Ectodermal cell (in vitro differentiated cells): ENCODE measurements at regions not wholly inside any gene's neighbourhood (a gene's known extent, or its start where the extent isn't known, plus 50 kb on each side); places are given as distances from the start of the nearest gene placed in this dataset.
"Not testable (repeated sequence)": the region's sequence is repeated elsewhere in the genome, so short reads cannot be mapped to it uniquely, and the experiment has no call there.

Experiments used
- H3K27ac ChIP-seq: 2 replicates; pipeline ENCODE4 v1.7.0; 2013; ENCODE audit warnings: mild to moderate bottlenecking, low read depth, low read length; ENCODE audit not compliant: insufficient read depth, poor library complexity, severe bottlenecking
- H3K27me3 ChIP-seq: 2 replicates; pipeline ENCODE4 v1.7.0; 2013; ENCODE audit warnings: mild to moderate bottlenecking, low read length; ENCODE audit not compliant: insufficient read depth, control insufficient read depth, poor library complexity, severe bottlenecking
- H3K36me3 ChIP-seq: one replicate; pipeline ENCODE4 v1.7.0; 2013; ENCODE audit warnings: low read length; ENCODE audit not compliant: control insufficient read depth, insufficient read depth
- H3K4me1 ChIP-seq: one replicate; pipeline ENCODE4 v1.7.0; 2013; ENCODE audit warnings: low read length; ENCODE audit not compliant: control insufficient read depth, insufficient read depth
- H3K4me3 ChIP-seq: 2 replicates; pipeline ENCODE4 v1.7.0; 2013; ENCODE audit warnings: low read depth, low read length, control low read depth; ENCODE audit not compliant: insufficient read depth
- H3K9me3 ChIP-seq: 2 replicates; pipeline ENCODE4 v1.7.0; 2013; ENCODE audit warnings: mild to moderate bottlenecking, low read length, moderate library complexity; ENCODE audit not compliant: control insufficient read depth
- WGBS, 2 experiments: methylation state at CpG; one replicate each; pipeline ENCODE4 v1.1.7; 2013; ENCODE audit warnings: missing lambda C conversion rate in 2 of 2; 5-methylcytosine and 5-hydroxymethylcytosine counted together

DNA sequence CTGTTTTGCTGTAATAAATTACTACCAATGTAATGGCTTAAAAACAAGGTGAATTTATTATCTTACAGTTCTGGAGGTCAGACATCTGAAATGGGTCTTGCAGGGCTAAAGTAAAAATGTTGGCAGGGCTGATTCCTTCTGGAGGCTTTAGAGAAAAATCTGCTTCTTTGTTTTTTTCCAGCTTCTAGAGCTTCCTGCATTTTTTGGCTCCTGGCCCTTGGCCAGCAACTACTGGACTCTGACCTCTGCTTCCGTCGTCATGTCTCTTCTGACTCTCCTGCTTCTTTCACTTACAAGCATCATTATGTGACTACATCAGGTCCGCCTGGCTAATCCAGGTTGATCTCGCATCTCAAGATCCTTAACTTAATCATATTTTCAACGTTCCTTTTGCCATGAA, 350.9 kb downstream of the S1PR1 start:
- WGBS, 2 experiments: 71 to 74% methylated on average over 5 of the region's 5 CpGs
- Histone ChIP-seq H3K9me3 (no peaks in the 10 kb centered on the region), H3K27ac (no peak overlapping the region), H3K4me1 (no peaks in the 10 kb centered on the region), H3K36me3 (no peaks in the 10 kb centered on the region), H3K4me3 (no peak overlapping the region), H3K27me3 (no peaks in the 10 kb centered on the region)

DNA sequence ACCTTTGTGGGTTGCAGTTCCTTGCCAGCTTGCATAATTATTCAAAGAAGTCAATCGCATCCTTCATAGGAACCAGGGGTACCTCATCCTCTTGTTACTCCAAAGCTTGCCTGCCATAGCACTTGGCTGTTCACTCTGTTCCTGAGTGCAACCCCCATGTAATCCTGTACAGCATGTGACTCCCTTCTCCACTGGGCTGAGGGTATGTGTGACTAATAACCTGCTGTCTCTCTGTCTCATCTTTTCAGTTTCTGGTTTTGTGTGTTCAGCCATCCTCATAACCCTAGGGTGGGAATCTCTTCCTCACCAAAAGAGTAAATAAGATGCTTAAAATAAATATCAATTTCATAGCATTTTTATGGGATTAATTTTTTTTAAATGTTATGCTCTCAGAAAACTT, 351.9 kb downstream of the S1PR1 start:
- H3K27ac ChIP-seq: no peak overlapping the region
- no peak overlapping the region for H3K4me3 ChIP-seq
- WGBS, 2 experiments: 90 to 95% methylated on average over 1 of the region's 1 CpG
- no peaks in the 10 kb centered on the region for H3K36me3 ChIP-seq
- no peaks in the 10 kb centered on the region for H3K27me3 ChIP-seq
- H3K4me1 ChIP-seq: no peaks in the 10 kb centered on the region
- H3K9me3 ChIP-seq: no peaks in the 10 kb centered on the region

DNA sequence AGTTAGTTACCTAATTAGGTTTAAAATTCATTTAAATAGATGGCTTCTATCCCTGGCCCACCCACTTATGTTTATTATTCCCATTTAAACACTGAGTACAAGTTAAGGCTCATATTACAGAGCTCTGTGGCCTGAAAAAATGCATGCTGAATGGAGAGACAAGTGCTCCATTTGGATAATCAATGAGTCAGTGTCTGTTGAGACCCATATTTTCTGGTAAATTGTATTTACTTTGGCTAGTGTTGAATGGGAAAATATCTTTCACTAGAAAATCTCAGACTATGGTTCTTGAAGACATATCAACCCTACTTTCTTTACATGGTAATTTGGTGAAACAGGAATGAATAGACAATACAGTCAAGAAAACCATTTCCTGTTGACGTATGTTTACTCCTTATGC, 356.0 kb downstream of the S1PR1 start:
- no peak overlapping the region for H3K4me3 ChIP-seq
- H3K27ac ChIP-seq: no peak overlapping the region
- 92 to 100% methylated on average over 1 of the region's 1 CpG for WGBS, 2 experiments
- H3K4me1 ChIP-seq: no peaks in the 10 kb centered on the region
- no peaks in the 10 kb centered on the region for H3K9me3 ChIP-seq
- H3K27me3 ChIP-seq: no peaks in the 10 kb centered on the region
- no peaks in the 10 kb centered on the region for H3K36me3 ChIP-seq

DNA sequence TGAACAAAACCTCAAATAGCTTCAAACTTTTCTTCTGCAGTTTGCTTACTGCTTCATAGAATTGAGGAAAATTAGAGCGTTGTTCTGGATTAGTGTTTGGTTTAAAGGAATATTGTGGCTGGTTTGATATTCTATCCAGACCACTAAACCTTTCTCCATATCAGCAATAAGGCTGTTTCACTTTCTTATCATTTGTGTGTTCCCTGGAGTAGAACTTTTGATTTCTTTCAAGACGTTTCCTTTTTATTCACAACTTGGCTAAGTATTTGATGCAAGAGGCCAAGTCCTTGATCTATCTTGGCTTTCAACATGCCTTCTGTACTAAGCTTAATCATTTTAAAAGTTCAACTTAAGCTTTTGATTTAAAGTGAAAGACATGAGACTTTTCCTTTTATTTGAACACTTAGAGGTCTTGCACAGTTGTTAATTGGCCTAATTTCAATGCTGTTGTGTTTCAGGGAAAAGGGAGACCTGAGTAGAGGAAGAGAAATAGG, 359.1 kb downstream of the S1PR1 start:
- Histone ChIP-seq H3K4me1 (no peaks in the 10 kb centered on the region), H3K4me3 (no peak overlapping the region), H3K27ac (no peak overlapping the region), H3K9me3 (no peaks in the 10 kb centered on the region), H3K27me3 (no peaks in the 10 kb centered on the region), H3K36me3 (no peaks in the 10 kb centered on the region)
- 91 to 92% methylated on average over 1 of the region's 2 CpGs for WGBS, 2 experiments

DNA sequence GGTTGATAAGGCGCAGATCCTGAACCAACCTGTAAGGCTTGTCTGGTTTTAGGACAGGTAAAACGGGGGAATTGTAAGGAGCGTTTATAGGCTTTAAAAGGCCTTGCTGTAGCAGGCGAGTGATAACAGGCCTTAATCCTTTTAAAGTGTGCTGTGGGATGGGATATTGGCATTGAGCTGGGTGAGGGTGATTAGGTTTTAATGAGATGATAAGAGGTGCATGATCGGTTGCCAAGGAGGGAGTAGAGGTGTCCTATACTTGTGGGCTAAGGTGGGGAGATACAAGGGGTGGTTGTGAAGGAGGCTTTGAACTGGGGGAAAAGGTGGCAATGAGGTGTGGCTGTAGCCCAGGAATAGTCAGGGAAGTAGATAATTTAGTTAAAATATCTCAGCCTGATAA, 363.8 kb downstream of the S1PR1 start:
- 93 to 94% methylated on average over 5 of the region's 5 CpGs for WGBS, 2 experiments
- not testable (repeated sequence) for H3K9me3 ChIP-seq, H3K36me3 ChIP-seq, H3K27me3 ChIP-seq, H3K27ac ChIP-seq, H3K4me1 ChIP-seq, H3K4me3 ChIP-seq

DNA sequence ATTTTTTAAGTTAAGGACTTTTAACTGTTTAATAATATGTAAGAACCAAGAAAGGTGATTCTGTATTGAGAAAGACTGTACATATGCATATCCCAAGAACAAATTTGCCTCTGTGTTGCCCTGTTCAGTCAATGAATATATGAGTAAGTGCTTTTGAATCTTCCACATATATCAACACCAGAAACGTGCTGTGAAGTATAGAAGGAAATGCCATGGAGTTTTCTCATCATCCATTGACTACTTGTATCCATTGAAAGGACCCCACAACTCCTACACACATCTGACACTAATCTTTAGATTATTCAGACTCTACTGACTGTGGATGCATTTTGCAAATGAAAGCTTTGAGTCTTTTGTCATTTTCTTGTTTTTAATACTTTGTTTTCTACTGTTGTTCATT, 366.9 kb downstream of the S1PR1 start:
- H3K4me1 ChIP-seq: no peaks in the 10 kb centered on the region
- no peak overlapping the region for H3K27ac ChIP-seq
- WGBS, 2 experiments: 71 to 100% methylated on average over 1 of the region's 1 CpG
- no peak overlapping the region for H3K4me3 ChIP-seq
- no peaks in the 10 kb centered on the region for H3K27me3 ChIP-seq
- H3K36me3 ChIP-seq: no peaks in the 10 kb centered on the region
- no peaks in the 10 kb centered on the region for H3K9me3 ChIP-seq

DNA sequence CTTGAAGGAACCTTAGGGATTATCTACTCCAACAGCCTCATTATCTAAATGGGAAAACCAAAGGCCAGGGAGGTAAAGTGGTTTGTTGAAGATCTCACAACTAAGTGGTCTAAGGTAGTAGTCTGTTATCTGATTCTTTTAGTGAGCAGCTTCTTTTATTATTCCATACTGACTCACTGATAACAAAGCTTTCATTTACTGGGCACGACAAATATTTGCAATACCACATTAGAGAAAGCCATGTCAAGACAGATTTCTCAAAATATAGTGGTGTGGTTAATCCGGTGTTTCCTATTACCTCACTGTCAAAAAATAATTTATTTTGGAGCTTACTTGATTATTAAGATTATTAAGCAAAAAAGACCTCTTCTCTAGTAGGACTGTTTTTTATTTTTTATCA, 369.1 kb downstream of the S1PR1 start:
- Histone ChIP-seq H3K4me3 (no peak overlapping the region), H3K27me3 (no peaks in the 10 kb centered on the region), H3K9me3 (no peaks in the 10 kb centered on the region), H3K4me1 (no peaks in the 10 kb centered on the region), H3K27ac (no peak overlapping the region), H3K36me3 (no peaks in the 10 kb centered on the region)
- 67 to 100% methylated on average over 1 of the region's 2 CpGs for WGBS, 2 experiments

DNA sequence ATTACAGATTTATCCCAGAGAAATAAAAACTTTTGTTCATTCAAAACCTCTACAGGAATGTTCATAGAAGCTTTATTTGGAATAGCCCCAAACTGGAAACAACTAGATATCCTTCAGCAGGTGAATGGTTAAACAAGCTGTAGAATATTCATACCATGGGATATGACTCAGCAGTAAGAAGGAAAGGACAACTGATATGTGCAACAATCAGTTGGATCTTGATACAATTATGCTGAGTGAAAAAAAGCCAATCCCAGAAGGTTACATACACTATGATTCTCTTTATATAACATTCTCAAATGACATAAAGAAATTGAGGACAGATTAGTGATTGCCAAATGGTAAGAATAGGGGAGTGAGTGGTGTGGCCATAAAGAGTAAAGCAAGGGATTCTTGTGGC, 376.7 kb downstream of the S1PR1 start:
- Histone ChIP-seq H3K27ac (no peak overlapping the region), H3K9me3 (no peaks in the 10 kb centered on the region), H3K4me3 (no peak overlapping the region), H3K36me3 (no peaks in the 10 kb centered on the region), H3K27me3 (no peaks in the 10 kb centered on the region), H3K4me1 (no peaks in the 10 kb centered on the region)

DNA sequence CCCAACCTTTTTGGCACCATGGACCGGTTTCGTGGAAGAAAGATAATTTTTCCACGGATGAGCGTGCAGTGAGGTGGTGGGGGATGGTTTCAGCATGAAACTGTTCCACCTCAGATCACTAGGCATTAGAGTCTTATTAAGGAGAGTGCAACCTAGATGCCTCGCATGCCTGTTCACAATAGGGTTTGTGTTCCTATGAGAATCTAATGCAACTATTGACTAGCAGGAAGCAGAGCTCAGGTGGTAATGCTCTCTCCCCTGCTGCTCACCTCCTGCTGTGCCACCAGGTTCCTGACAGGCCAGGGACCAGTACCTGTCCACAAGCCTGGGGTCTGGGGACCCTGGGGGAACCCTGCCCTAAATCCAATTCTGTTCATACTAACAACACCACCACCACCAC, 377.8 kb downstream of the OLFM3 start:
- H3K27ac ChIP-seq: no peak overlapping the region
- no peaks in the 10 kb centered on the region for H3K36me3 ChIP-seq
- no peaks in the 10 kb centered on the region for H3K9me3 ChIP-seq
- no peaks in the 10 kb centered on the region for H3K4me1 ChIP-seq
- no peak overlapping the region for H3K4me3 ChIP-seq
- 95% methylated on average over 5 of the region's 5 CpGs for WGBS, 2 experiments
- H3K27me3 ChIP-seq: no peaks in the 10 kb centered on the region

DNA sequence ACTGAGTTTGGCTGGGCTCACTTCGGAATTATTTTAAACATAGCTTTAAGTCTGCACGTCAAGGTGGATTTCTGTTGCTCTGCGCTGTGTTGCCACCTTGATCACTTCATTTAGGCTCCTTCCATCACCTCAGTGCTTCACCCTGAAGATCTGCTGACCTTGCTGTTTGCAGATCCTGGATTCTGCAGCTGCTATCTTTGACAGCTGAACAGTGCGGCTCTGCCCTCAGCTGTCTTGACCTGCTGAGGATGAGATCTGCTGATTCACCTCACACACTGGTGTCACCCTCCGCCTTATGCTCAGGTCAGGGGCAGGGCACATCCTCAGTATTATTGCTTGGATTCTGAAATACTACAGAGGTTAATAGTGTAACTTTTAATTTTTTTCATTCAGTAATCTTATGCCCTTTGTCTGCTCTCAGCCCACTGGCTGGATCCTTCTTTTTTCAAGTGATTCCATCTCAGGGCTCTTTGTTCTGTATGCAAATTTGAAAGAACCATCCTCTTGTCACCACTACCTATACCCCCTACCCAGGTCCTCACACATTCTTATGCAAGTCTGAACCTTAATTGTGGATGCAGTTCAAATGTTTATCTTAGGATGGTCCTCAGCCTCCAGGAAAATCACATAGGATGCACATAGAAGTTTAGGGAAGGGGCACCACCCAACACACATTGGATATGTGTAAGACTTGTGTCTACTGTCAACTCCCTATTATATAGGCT, 364.0 kb downstream of the OLFM3 start:
- no peaks in the 10 kb centered on the region for H3K9me3 ChIP-seq
- H3K27ac ChIP-seq: no peak overlapping the region
- 90 to 93% methylated on average over 5 of the region's 5 CpGs for WGBS, 2 experiments
- no peak overlapping the region for H3K4me3 ChIP-seq
- no peaks in the 10 kb centered on the region for H3K27me3 ChIP-seq
- no peaks in the 10 kb centered on the region for H3K36me3 ChIP-seq
- no peaks in the 10 kb centered on the region for H3K4me1 ChIP-seq

DNA sequence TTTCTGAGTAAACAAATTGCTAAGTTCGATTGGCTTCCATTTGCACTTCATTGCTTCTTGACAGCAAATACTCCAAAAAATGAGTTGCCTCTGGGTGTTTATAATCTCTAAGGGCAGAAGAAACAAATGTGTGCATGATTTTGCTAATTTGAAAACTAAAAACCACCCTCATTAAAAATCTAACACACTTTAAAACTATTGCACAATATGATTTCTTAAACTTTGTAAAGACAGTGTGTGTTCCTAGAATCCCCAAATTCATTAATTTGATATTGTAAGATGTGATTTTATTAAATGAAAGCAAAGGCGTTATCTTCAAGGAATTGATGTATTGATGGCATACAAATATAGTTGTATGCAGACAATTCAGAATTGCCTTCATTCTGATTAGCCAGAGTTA, 350.9 kb downstream of the OLFM3 start:
- H3K27me3 ChIP-seq: no peaks in the 10 kb centered on the region
- H3K9me3 ChIP-seq: no peaks in the 10 kb centered on the region
- no peaks in the 10 kb centered on the region for H3K36me3 ChIP-seq
- no peak overlapping the region for H3K4me3 ChIP-seq
- 83 to 86% methylated on average over 2 of the region's 2 CpGs for WGBS, 2 experiments
- H3K4me1 ChIP-seq: no peaks in the 10 kb centered on the region
- no peak overlapping the region for H3K27ac ChIP-seq
